ENCODE measurements at regions not wholly inside any gene's neighbourhood (a gene's known extent, or its start where the extent isn't known, plus 50 kb on each side); places are given as distances from the start of the nearest gene placed in this dataset.

GRCh38 chr4:156654410-156654809 lies 317.2 kb downstream of the PDGFC start:
- DNase-seq (ENCODE audit: low read depth), result no peak

- DNase-seq (ENCODE audit: low read depth), result no peak
Measured at GRCh38 chr4:156643826-156644225, 327.8 kb downstream of the PDGFC start.

- DNase-seq (ENCODE audit: low read depth), result no peak
Measured at GRCh38 chr4:156642161-156642560, 329.4 kb downstream of the PDGFC start.

- DNase-seq (ENCODE audit: low read depth), result no peak
Measured at GRCh38 chr4:156638925-156639605, 332.5 kb downstream of the PDGFC start.

- DNase-seq (ENCODE audit: low read depth), result no peak
Measured at GRCh38 chr4:156638334-156638733, 333.3 kb downstream of the PDGFC start.

- DNase-seq (ENCODE audit: low read depth), result no peak
Measured at GRCh38 chr4:156636381-156636780, 335.2 kb downstream of the PDGFC start.

GRCh38 chr4:156635051-156635450 lies 336.5 kb downstream of the PDGFC start:
- DNase-seq (ENCODE audit: low read depth), result no peak

GRCh38 chr4:156634612-156635011 lies 337.0 kb downstream of the PDGFC start:
- no peak for DNase-seq (ENCODE audit: low read depth)

GRCh38 chr4:156633847-156634246 lies 337.8 kb downstream of the PDGFC start:
- DNase-seq (ENCODE audit: low read depth), result no peak

GRCh38 chr4:156628858-156629257 lies 342.7 kb downstream of the PDGFC start:
- DNase-seq (ENCODE audit: low read depth), result no peak

GRCh38 chr4:156623376-156623775 lies 348.2 kb downstream of the PDGFC start:
- DNase-seq (ENCODE audit: low read depth), result no peak

GRCh38 chr4:156620786-156621185 lies 350.8 kb downstream of the PDGFC start:
- no peak for DNase-seq (ENCODE audit: low read depth)

- DNase-seq (ENCODE audit: low read depth), result no peak
Measured at GRCh38 chr4:156619154-156619934, 352.3 kb downstream of the PDGFC start.

GRCh38 chr4:156615066-156615531 lies 356.5 kb downstream of the PDGFC start:
- no peak for DNase-seq (ENCODE audit: low read depth)

- no peak for DNase-seq (ENCODE audit: low read depth)
Measured at GRCh38 chr4:156614536-156614935, 357.1 kb downstream of the PDGFC start.

GRCh38 chr4:156609421-156609820 lies 362.2 kb downstream of the PDGFC start:
- DNase-seq (ENCODE audit: low read depth), result no peak

- DNase-seq (ENCODE audit: low read depth), result no peak
Measured at GRCh38 chr4:156608651-156609050, 362.9 kb downstream of the PDGFC start.

GRCh38 chr4:156607478-156607857 lies 364.1 kb downstream of the PDGFC start:
- DNase-seq (ENCODE audit: low read depth), result no peak

- DNase-seq (ENCODE audit: low read depth), result no peak
Measured at GRCh38 chr4:156606554-156607477, 364.8 kb downstream of the PDGFC start.

GRCh38 chr4:156598138-156598681 lies 373.4 kb downstream of the PDGFC start:
- no peak for DNase-seq (ENCODE audit: low read depth)

GRCh38 chr4:156596706-156597329 lies 374.8 kb downstream of the PDGFC start:
- no peak for DNase-seq (ENCODE audit: low read depth)

GRCh38 chr4:156596026-156596425 lies 375.6 kb downstream of the PDGFC start:
- DNase-seq (ENCODE audit: low read depth), result no peak
